EL (cell line): ENCODE measurements at regions not wholly inside any gene's neighbourhood (a gene's known extent, or its start where the extent isn't known, plus 50 kb on each side); places are given as distances from the start of the nearest gene placed in this dataset.
"Not testable (repeated sequence)": the region's sequence is repeated elsewhere in the genome, so short reads cannot be mapped to it uniquely, and the experiment has no call there.

Experiments
- DNase-seq: peaks from one replicate; pipeline ENCODE4 v3.0.0-alpha.2; 2016

DNA sequence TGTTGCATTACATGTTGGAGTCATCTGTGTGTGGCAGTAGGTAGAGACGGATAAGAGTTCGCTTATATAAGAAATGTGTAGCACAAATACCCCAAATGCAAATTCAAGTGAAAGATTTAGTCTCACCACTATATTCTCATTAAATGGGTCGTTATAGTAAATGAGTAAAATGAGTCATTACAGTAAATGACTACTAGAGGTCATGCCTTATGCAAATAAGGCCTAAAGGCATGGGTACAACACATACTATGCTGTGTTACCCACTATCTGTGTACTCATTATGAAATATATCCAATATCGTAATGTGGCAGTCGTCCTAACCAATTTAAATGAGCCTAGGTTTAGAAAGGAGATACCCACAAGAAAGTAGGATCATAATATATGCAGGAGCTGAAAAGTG, 1603.1 kb downstream of the C4orf33 start:
- DNase-seq = no peak

DNA sequence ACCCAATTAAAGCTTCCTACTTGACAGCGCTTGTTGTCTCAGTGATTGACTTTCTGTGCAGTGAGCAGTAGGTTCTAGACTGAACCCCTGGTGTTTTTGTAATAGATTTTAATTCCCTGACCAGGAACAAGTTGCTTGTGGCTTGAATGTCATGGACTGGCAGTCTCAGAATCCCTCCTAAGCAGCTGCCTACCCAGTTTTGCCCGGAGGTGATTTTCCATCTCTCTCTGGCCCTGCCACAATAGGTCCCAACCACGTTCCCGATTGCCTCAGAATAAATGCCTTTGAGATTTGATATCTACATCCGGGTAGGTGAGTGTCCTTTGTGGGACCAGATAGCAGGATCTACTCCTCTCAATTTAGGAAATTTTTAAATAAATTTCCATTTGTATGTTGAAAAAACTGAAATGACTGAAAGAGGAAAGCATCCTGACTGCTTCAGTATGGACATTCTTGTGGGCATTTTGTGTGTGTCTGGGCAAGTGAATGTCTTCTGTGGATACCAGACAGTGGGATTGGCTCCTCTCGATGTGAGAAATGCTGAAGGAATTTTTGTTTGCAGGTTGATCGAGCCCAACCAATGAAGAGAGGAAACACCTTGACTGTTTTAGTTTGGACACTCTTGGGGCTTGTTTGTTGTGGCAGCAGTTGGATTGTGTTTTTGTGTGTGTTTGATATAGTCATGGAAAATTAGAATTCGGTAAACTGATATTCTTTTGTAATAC, 1607.4 kb downstream of the C4orf33 start:
- peak; percentile 5 for DNase-seq

DNA sequence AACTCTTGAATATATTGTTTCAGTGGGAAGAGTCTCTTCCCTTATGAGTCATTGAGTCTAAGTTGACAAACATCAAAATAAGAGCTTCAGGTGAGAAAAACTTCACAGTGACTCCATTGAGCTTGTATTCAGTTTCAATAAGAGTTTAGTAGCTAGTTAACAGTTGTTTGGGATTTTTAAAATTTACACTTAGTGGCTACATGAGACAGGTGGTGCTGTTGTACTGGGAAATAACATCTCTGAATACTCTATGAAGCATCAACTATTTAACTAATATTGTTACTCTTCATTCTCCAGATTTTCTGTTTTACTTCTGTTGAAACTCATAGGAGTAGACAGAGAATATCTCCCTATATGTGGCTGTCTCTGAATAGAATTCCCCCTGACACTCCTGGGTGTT, 1609.1 kb downstream of the C4orf33 start:
- DNase-seq = no peak

DNA sequence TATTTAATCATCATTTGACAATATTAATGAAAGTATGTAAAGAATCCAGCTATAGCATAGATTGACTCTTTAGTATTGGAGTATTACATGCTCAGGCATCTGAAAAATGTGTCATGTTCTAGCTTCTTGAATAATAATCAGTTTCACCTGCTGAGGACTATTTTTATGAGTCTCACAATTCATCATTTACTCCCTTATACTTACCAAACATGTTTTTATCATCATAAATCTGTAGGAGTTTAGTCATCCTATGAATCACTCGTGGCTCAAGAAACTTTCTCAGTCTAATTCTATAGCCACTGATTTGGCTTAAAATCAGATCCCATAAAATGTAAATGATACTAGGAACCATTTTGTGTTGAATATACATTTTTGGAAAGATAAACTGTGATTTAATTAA, 1616.1 kb downstream of the C4orf33 start:
- peak; percentile 73 for DNase-seq

DNA sequence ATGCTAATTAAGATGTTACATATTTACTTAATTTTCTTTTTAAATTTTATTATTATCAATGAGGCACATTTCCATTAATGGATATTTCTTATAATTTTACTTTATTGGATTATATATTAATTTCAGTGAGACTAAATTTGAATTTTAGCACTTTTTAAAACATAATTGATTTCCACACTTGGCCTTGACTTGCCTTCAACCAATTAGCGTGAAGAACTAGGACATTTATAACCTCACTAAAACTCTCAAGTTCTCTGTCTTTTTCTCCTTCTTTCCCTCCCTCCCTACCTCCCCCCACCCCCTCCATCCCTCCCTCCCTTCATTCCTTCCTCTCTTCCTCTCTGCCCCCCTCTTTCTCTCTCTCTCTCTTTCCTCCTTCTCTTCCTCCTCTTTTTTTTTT, 1618.1 kb downstream of the C4orf33 start:
- DNase-seq = no peak

DNA sequence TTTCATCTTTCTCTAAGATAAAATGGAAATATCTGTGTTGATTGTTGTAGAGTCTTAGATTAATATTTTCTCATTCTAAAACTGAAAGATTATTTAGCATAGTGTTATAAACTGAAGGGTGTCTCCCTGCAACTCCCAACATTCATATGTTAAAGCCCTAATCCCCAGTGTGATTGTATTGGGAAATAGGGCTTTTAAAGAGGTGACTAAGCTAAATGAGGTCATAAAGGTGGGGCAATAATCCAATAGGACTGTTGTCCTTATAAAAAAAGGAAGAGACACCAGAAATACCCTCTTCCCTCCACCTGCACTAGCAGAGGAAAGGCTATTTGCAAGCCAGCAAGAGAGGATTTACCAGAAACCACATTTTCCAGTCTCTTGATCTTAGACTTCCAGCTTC, 1626.4 kb downstream of the C4orf33 start:
- no peak for DNase-seq

DNA sequence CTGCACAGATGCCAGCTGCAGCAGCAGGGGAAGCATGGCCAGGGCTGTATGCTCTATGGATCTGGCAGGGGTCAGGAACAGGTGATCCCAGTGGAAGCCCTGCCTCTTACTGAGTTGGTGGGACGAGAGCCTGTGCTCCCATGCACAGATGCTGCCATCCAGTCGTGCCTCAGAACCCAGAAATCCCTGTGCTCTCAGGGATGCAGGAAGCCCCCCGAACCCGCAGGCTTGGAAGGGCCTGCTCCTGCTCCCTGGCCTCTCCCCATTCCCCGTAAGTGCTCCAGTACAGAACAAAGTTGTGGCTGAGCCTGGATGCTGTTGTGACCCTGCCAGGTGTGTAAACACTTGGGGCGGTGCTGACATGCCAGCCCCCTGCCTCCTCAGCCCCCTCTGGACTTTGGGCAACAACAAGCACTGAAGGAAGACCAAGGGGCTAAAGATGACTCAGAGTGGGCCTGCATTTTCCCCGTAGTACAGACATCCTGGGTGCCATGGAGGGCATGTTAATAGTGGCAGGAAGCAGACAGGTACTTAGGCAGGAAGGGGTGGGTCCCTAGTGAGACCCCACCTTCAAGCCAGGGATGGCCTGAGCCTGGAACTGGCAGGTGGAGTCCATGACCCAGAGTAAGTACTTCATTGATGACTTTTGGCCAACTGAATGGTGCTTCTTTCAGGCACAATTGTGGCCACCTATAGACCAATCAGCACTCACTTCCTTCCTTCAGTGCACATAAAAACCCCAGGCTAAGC, 1640.7 kb downstream of the C4orf33 start:
- DNase-seq = no peak

DNA sequence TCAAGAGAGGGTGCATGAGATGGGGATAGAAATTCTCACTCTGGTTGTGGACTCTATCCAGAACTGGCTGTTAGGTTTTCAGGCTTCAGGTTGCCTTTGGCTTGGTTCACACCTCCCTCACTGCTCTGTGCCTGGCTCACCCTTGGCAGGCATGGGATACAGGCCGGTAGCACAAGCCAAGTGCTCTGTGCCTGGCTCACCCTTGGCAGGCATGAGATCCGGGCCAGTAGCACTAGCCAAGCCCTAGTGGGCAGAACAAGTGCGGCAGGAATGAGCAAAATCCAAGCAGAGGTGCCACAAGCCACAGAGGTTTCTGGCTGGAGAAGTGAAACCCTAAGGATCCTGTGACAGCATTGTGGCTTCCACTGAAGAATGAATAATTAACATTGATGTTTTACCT, 1642.3 kb downstream of the C4orf33 start:
- DNase-seq = no peak

DNA sequence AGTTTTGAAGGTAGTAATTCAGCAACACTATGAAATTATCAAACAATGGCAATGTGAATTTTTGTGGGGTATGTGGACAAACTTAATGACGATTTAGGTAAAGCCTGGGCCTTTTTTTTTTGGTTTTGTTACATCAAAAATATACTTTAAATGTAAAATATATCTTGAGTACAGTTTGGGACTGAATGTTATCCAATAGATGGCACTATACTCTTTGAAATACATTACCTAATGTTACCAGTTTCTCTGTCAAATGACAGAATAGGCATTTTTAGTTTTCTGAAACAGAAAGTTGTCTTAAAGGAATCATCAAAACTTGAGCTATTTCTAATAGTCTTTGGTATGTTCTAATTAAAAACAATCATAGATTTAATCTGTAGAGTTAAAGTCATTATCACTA, 1651.9 kb downstream of the C4orf33 start:
- peak; percentile 3 for DNase-seq

DNA sequence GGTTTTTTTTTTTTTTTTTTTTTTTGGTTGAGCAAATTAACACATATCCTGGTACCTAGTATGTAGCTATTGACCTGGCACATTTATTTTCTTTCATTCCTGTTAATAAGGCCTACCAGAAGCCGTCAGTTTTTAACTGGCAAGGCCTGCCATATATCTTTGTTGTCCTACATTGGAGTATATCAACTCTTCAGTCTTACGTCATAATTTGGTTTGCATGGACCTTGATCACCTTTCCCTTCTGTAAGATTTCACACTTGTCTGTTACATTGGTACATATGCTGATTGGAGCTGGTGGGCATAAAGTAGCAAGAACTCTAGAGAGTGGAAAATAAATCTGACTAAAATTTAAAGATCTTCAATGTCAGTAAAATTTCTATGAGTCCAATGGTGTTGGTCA, 1658.0 kb downstream of the C4orf33 start:
- no peak for DNase-seq

DNA sequence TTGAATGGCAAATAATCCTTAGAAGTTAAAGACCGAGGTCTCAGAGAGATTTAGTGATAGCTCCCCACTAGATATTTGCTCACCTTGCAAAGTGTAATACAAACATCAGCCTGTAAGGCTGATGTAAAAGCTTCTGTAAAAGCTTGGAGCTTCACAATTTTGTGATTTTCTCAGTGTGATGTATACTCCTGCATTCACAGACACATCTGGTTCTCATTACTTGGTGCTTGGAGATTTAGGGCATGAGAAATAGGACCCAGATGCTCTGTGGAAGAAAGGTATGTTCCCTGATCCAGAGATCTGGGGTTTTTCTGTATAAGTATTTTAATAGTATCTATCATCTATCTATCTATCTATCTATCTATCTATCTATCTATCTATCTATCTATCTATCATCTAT, 1664.3 kb downstream of the C4orf33 start:
- no peak for DNase-seq

DNA sequence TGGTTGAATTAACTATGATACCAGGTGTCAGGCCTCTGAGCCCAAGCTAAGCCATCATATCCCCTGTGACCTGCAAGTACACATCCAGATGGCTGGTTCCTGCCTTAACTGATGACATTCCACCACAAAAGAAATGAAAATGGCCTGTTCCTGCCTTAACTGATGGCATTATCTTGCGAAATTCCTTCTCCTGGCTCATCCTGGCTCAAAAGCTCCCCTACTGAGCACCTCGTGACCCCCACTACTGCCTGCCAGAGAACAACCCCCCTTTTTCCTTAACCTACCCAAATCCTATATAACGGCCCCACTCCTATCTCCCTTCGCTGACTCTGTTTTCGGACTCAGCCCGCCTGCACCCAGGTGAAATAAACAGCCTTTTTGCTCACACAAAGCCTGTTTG, 1671.4 kb downstream of the C4orf33 start:
- not testable (repeated sequence) for DNase-seq

DNA sequence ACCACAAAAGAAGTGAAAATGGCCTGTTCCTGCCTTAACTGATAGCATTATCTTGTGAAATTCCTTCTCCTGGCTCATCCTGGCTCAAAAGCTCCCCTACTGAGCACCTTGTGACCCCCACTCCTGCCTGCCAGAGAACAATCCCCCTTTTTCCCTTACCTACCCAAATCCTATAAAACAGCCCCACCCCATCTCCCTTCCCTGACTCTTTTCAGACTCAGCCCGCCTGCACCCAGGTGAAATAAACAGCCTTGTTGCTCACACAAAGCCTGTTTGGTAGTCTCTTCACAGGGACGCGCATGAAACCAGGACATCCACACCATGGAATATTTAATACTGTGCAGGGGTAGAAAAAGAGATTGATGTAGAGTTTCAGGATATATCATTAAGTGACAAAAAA, 1677.0 kb downstream of the C4orf33 start:
- not testable (repeated sequence) for DNase-seq

DNA sequence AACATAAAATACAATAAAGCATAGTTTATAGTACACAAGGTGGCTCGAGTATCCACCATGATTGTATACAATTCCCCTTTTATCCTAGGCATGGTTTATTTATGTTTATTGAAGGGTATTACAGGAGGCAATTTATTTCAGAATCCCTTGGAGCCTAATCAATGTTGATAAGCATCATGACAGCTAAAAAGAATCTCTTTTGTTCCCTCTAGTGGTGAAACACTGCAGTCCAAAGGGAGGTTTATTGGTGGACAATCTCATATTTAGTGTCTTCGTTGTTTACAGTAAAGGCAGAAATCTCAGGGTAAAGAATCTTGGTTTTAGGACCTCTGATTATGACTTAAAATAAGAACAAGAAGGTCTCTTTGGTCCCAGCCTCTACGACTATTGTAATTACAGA, 1712.5 kb downstream of the C4orf33 start:
- DNase-seq = peak; percentile 37

DNA sequence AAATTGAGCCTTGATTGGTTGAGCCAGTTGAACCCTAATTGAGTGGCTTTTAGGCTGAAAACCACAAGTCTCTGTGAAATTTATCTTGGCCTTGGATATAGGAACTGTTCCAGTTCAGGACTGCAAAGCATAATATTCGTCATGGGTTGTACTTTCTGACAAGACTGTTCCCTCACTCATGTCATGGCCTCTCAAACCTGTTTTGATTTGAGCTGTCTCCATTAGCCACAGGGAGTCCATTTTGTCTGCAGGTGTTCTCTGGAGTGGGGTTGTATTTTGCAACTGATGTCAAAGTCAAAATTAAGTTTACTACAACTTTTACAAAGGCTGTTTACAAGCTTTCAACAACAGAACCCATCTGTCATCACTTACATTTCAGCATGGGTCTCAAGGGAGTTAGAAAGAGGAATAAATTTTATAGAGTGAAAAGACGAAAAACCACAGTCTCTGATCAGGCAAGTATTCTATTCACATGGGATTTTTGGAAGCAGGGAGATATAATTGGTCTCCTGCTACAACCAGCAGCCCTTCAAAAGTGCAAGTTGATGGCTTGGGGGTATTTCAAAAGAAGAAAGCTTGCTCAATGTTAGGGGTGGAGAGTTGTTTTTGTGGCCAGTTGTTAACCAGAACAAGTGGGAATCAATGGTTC, 1716.3 kb downstream of the C4orf33 start:
- DNase-seq = no peak

DNA sequence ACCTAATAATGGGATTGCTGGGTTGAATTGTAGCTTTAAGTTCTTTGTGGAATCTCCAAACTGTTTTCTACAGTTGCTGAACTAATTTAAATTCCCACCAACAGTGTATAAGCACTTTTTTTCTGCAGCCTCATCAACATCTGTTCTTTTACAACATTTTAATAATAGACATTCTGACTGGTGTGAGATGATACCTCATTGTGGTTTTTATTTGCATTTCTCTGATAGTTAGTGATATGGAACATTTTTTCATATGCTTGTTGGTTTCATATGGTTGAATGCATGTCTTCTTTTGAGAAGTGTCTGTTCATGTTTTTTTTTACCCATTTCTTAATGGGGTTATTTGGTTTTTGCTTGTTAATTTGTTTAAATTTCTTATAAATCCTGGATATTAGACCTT, 1718.9 kb downstream of the C4orf33 start:
- no peak for DNase-seq

DNA sequence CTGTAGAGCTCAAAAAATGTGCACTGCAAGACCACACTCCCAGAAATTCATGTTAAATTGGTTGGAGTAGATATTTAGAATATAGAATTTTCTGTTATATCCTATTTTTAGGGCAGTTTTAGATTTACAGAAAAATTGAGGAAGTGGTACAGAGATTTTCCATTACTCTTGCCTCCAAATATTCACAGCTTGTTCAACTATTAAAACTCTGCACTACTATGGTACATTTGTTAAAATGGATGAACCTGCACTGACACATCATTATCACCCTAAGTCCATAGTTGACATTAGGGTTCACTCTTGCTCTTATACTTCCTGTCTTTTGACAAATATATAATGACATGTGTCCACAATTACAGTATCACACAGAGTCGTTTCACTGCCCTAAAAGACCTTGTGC, 1724.5 kb downstream of the C4orf33 start:
- no peak for DNase-seq

DNA sequence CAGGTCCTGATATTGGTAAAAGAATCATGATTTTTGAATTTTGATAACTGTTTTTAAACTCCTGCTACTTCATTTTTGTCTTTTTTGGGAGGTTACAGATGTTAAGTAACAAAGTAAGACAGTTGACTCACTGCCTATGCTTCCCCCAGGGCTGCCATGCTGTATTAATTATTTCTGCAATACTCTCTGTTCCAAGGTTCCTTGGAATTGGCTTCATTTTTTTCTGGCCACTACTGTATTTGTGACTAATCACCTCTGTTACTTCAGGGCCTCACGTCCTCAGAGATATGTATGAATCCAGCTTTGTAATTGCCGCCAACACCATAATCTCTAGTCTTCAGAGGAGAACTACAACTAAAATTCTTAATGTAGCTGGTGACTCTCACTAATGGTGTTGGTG, 1729.3 kb downstream of the C4orf33 start:
- peak; percentile 20 for DNase-seq

DNA sequence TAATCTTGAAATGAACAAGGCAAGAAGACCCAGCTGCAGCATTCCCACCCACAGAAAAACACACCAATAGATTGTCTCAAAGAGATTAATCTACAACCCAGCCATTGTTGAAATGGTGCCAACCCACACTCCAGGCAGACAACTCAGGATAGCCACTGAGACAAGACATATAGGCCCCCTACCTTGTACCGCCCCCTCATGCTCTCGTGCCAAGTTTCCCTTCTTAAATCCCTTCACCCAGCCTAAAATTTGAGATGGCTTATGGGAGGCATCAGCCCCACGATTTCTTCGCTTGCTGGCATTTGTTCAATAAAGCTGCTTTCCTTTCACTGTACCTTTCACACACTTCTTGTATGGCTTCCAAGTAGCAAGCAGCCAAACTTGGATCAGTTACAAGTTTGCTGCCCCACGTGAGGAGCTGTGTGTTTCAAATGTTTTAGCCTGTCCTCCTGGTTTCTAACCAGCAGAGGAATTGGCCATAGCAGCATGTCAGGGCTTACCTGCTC, 1754.1 kb downstream of the C4orf33 start:
- DNase-seq = no peak

DNA sequence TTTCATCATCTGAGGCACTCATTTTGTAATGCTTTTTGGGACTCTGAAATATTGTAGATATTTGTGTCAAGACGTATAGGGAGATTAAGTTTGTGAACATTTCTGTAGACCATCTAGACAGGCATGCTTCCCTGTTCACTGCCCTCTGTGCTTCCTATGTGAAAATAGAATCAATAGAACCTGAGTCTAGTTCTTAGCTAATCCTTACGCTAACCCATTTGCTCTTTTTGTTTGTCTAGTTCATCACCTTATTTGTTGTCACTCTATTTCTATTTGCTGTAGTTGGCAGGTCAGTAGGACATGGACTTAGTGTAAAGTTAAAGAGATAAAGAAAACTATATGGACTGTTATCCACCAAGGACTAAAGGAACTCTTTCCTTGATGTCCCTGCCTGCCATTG, 1755.2 kb downstream of the C4orf33 start:
- no peak for DNase-seq

DNA sequence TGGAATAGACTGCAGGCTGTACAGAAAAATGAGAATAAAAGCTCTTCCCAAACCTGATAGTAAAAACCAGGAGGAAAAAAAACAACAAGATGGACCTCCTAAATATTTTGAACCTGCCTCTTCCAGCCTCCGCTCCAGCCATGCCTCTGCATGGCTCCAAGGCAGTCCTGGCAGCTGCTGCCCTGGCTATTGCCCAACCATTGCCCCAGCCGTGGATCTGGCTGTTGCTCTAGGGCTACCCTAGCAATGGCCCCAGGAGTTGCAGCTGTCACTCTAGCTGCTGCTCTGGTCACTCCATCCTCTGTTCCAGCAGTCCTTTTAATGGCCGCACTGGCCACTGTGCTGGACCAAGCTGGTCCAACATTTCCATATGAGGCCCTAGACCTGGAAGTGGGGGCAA, 1756.0 kb downstream of the C4orf33 start:
- no peak for DNase-seq

DNA sequence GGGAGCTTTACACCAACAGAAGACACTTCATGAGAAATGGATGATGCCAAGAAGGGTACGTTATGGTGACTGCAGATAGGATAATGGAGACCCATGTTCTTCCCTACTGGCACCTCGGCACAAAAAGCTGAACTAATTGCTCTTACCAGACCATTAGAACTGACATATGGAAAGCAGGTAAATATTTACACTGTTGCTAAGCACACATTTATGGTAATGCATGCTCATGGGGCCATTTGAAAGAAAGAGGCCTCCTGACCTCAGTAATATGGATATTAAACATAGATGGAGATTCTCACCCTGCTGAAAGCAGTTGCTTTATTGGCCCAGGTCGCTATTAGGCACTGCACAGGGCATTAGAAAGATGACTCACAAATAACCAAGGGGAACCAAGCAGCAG, 1759.6 kb downstream of the C4orf33 start:
- no peak for DNase-seq

DNA sequence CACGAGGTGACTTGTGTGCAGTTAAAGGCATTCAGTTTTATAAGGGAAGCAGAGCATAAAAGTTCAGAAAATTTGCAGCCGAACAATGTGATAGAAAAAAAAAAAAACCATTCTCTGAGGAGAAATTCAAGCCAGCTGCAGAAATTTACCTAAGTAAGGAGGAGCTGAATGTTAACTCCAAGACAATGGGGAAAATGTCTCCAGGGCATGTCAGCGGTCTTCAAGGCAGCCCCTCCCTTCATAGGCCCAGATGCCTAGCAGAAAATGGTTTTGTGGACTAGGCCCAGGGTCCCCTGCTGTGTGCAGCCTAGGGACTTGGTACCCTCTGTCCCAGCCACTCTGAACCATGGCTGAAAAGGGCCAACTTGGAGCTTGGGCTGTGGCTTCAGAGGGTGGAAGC, 1764.0 kb downstream of the C4orf33 start:
- DNase-seq = no peak

DNA sequence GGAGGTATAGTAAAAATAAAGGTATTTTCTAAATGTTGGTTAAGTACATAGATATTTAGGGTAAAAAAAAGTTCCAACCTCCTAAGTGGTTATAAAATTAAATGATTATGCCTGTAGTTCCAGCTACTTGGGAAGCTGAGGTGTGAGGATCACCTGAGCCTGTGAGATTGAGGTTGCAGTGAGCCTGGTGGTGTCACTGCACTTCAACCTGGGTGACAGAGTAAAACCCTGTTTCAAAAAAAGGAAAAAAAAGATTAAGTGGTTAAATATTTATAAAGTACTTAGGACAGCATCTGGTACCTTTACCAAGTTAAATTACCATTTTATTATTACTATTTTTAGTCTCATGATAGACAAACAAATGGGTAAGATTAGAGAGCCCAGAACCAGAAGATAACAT, 1801.0 kb downstream of the C4orf33 start:
- DNase-seq = no peak
